Vagina (tissue), 2 donors: ENCODE measurements at regions not wholly inside any gene's neighbourhood (a gene's known extent, or its start where the extent isn't known, plus 50 kb on each side); places are given as distances from the start of the nearest gene placed in this dataset.

Experiments used
- DNase-seq, 2 donors: peaks; one replicate each; pipeline ENCODE4 v3.0.0-alpha.2; 2017; ENCODE audit errors: extremely low spot score in 2 of 2
- H3K27ac ChIP-seq: fragments of 200-600 bp; sonication (generic); one replicate; pipeline ENCODE4 v1.5.1; 2019
- H3K27me3 ChIP-seq: fragments of 200-600 bp; sonication (generic); one replicate; pipeline ENCODE4 v1.5.1; 2019
- H3K36me3 ChIP-seq, 2 donors: fragments of 200-600 bp; sonication (generic); one replicate each; pipeline ENCODE4 v1.5.1; 2017 to 2019
- H3K4me1 ChIP-seq: fragments of 200-600 bp; sonication (generic); one replicate; pipeline ENCODE4 v1.5.1; 2019
- H3K4me3 ChIP-seq, 2 donors: fragments of 200-600 bp; sonication (generic); 1 replicate in 1 of 2; 2 replicates in 1 of 2; pipeline ENCODE4 v1.5.1; 2016 to 2019
- H3K9me3 ChIP-seq: fragments of 200-600 bp; sonication (generic); one replicate; pipeline ENCODE4 v1.5.1; 2019
- POLR2A ChIP-seq, 2 donors: fragments of 450-650 bp; IDR thresholded peaks; one replicate each; pipeline ENCODE4 v1.6.1; 2017; ENCODE audit warnings: antibody characterized with exemption in 2 of 2, mild to moderate bottlenecking in 2 of 2, moderate library complexity in 2 of 2
- POLR2AphosphoS5 ChIP-seq, 2 donors: sonication (generic); formaldehyde crosslinking; IDR thresholded peaks; one replicate each; pipeline ENCODE4 v1.9.0; 2017; ENCODE audit warnings: antibody characterized with exemption in 2 of 2, mild to moderate bottlenecking in 2 of 2, low read depth in 1 of 2; ENCODE audit not compliant: insufficient read depth in 1 of 2
- intact Hi-C: fragments of 100-400 bp; cut with DNase I; formaldehyde crosslinking; loops from one replicate; pipeline ENCODE4 v1.15.1; 2023
- TF ChIP-seq, protein P1 (sequence below), 3 experiments: fragments of 450-650 bp in 2 of 3; fragments of 200-600 bp in 1 of 3; sonication (generic) in 1 of 3; IDR thresholded peaks; one replicate each; pipeline ENCODE4 v1.5.1; 2017 to 2019; ENCODE audit warnings: antibody characterized with exemption in 3 of 3, mild to moderate bottlenecking in 2 of 3, moderate library complexity in 2 of 3

- Histone ChIP-seq H3K27ac (no peak overlapping the region), H3K4me3 (no peak overlapping the region), H3K4me1 (no peaks in the 10 kb centered on the region), H3K27me3 (no peaks in the 10 kb centered on the region), H3K9me3 (no peaks in the 10 kb centered on the region), H3K36me3 (no peaks in the 10 kb centered on the region)
- DNase-seq: no peak
- TF ChIP-seq, protein P1, sequence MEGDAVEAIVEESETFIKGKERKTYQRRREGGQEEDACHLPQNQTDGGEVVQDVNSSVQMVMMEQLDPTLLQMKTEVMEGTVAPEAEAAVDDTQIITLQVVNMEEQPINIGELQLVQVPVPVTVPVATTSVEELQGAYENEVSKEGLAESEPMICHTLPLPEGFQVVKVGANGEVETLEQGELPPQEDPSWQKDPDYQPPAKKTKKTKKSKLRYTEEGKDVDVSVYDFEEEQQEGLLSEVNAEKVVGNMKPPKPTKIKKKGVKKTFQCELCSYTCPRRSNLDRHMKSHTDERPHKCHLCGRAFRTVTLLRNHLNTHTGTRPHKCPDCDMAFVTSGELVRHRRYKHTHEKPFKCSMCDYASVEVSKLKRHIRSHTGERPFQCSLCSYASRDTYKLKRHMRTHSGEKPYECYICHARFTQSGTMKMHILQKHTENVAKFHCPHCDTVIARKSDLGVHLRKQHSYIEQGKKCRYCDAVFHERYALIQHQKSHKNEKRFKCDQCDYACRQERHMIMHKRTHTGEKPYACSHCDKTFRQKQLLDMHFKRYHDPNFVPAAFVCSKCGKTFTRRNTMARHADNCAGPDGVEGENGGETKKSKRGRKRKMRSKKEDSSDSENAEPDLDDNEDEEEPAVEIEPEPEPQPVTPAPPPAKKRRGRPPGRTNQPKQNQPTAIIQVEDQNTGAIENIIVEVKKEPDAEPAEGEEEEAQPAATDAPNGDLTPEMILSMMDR (IDR thresholded peaks at IDR 0.05): no peak
- no peak for TF ChIP-seq POLR2A (IDR thresholded peaks at IDR 0.05)
- TF ChIP-seq POLR2AphosphoS5 (IDR thresholded peaks at IDR 0.05; ENCODE audit: insufficient read depth in 1 of 2, low read depth in 1 of 2): no peak
- intact Hi-C loops: no loop called here
Measured at GRCh38 chr18:24846138-24846537, 385.7 kb downstream of the HRH4 start.

DNA sequence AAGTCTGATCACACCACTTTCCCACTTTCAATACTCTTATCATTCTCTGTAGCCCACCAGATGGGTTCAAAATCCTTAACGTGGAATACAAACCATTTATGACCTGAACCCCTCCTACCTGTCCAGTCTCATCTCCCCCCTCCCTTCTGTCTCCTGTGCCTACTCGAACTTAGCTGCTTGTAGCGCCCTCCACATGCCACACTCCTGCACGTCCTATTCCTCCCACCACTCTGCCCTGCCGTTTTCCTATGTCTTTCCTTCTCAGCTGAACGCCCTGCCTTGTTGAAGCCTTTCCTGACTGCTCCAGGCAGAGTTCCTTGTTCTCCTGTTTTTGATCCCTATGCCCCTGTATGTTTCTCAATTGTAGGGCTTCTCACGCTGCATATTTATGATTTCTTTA is 390.1 kb downstream of the HRH4 start:
- H3K4me1 ChIP-seq: no peaks in the 10 kb centered on the region
- no peaks in the 10 kb centered on the region for H3K27me3 ChIP-seq
- no peaks in the 10 kb centered on the region for H3K9me3 ChIP-seq
- no peak overlapping the region for H3K27ac ChIP-seq
- TF ChIP-seq, protein P1 (IDR thresholded peaks at IDR 0.05): no peak
- no peak for TF ChIP-seq POLR2AphosphoS5 (IDR thresholded peaks at IDR 0.05; ENCODE audit: insufficient read depth in 1 of 2, low read depth in 1 of 2)
- TF ChIP-seq POLR2A (IDR thresholded peaks at IDR 0.05): no peak
- intact Hi-C loops: no loop called here
- H3K36me3 ChIP-seq: no peaks in the 10 kb centered on the region
- no peak overlapping the region for H3K4me3 ChIP-seq
- DNase-seq: no peak

GRCh38 chr18:24853076-24853475 is 392.6 kb downstream of the HRH4 start:
- Histone ChIP-seq H3K27ac (no peak overlapping the region), H3K4me3 (no peak overlapping the region), H3K4me1 (no peaks in the 10 kb centered on the region), H3K36me3 (no peaks in the 10 kb centered on the region), H3K9me3 (no peaks in the 10 kb centered on the region), H3K27me3 (no peaks in the 10 kb centered on the region)
- DNase-seq: no peak
- TF ChIP-seq POLR2AphosphoS5 (IDR thresholded peaks at IDR 0.05; ENCODE audit: insufficient read depth in 1 of 2, low read depth in 1 of 2): no peak
- TF ChIP-seq, protein P1 (IDR thresholded peaks at IDR 0.05): no peak
- TF ChIP-seq POLR2A (IDR thresholded peaks at IDR 0.05): no peak
- intact Hi-C loops: no loop called here

DNA sequence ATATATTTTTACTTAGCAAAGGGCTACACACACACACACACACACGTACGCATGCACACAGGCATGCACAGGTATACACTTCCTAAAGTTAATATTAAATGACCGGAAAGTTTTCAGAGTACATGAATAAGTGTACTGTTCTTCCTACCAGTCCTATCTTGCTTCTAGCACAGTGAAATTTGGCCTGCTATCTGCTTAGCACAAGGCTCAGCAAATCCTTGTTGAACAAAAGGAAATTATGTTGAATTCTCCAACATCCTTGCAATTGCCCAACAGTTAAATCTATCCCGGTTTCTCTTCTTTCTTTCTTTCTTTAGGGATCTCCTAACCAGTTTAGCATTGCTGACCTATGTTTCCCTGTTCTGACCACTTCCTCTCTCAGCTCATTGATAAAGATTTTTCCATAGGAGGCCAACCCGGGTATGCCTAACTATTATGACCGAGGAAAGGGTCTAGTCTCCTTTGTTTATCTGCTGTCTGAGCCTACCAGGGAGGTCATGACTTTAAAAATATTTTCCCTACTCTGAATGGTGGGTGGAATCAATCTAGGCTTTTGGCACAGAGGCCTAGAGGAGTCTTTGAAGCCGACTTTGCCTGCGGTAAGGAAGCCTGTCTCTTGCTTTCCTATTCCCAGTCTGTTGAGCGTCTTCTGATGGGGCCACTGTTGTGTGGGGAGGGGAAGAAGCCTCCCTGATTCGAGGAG is 400.7 kb downstream of the HRH4 start:
- no peaks in the 10 kb centered on the region for H3K4me1 ChIP-seq
- H3K4me3 ChIP-seq: no peak overlapping the region
- DNase-seq: no peak
- intact Hi-C loops: no loop called here
- H3K36me3 ChIP-seq: no peaks in the 10 kb centered on the region
- no peaks in the 10 kb centered on the region for H3K27me3 ChIP-seq
- H3K9me3 ChIP-seq: no peaks in the 10 kb centered on the region
- H3K27ac ChIP-seq: no peak overlapping the region
- TF ChIP-seq, protein P1 (IDR thresholded peaks at IDR 0.05): no peak
- TF ChIP-seq POLR2A (IDR thresholded peaks at IDR 0.05) (no peak), POLR2AphosphoS5 (IDR thresholded peaks at IDR 0.05; ENCODE audit: insufficient read depth in 1 of 2, low read depth in 1 of 2) (no peak)

DNA sequence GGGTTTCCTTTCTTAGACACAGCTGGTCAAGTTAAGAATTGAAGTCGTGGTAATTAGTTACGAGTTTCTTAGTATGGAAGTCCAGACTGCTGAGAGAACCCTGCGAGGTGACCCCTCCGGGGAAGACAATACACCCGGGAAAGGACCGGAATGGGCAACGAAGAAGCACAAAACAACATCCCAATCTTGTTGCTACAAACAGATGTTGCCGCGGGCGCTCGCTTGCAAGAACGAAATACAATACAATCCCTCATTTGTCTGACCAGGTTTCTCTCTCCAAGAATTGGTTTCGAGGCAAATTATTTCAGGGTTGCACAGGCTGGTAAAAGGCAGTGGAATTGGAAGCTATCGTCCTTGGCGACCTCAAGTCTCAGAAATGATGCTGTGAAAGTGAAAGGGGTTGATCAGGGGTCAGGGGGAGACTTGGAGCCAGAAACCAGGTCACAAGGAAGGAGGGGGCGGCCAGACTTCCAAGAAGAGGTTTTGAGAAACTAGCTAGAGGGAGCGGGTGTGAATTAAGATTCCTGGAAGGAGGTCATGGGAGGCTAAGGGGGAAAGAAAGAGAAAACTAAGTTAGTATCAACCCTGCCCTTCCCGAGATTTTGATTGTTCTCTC is 401.9 kb downstream of the HRH4 start:
- DNase-seq: no peak
- Histone ChIP-seq H3K36me3 (no peaks in the 10 kb centered on the region), H3K27ac (no peak overlapping the region), H3K4me3 (no peak overlapping the region), H3K9me3 (no peaks in the 10 kb centered on the region), H3K4me1 (no peaks in the 10 kb centered on the region), H3K27me3 (no peaks in the 10 kb centered on the region)
- intact Hi-C loops: no loop called here
- TF ChIP-seq POLR2A (IDR thresholded peaks at IDR 0.05): no peak
- TF ChIP-seq POLR2AphosphoS5 (IDR thresholded peaks at IDR 0.05; ENCODE audit: insufficient read depth in 1 of 2, low read depth in 1 of 2): no peak
- TF ChIP-seq, protein P1 (IDR thresholded peaks at IDR 0.05): no peak
